Panc1 (cell line): ENCODE measurements at regions not wholly inside any gene's neighbourhood (a gene's known extent, or its start where the extent isn't known, plus 50 kb on each side); places are given as distances from the start of the nearest gene placed in this dataset.

Experiments
- ATAC-seq: fragments of 200-7000 bp; cut with Tn5 transposase; 2 replicates; pipeline ENCODE4 v1.9.1; 2020; ENCODE audit warnings: mild to moderate bottlenecking, moderate library complexity
- BruUV-seq: library from RNA; stranded (reverse); fragments of 400-500 nt; replicated peaks from 2 replicates; lab custom pipeline; 2021; lab: Mats Ljungman, UMichigan
- CTCF ChIA-PET: fragments of 300-600 bp; sonication (Branson Sonifier 250); formaldehyde crosslinking; loops from one replicate; lab custom pipeline; 2022; ENCODE audit warnings: antibody characterized with exemption; lab: Charles Lee
- POLR2A ChIA-PET: fragments of 300-600 bp; sonication (Branson Sonifier 250); formaldehyde crosslinking; loops from one replicate; lab custom pipeline; 2022; ENCODE audit warnings: antibody characterized with exemption; lab: Charles Lee
- DNase-seq: peaks from one replicate; pipeline ENCODE4 v3.0.0-alpha.2; 2010; ENCODE audit warnings: low read depth, low spot score
- H3K27ac ChIP-seq: 2 replicates; pipeline ENCODE4 v1.5.1; 2011; ENCODE audit warnings: mild to moderate bottlenecking, low read length, inconsistent platforms
- H3K27me3 ChIP-seq: fragments of 200-500 bp; sonication (Bioruptor generic); 2 replicates; pipeline ENCODE4 v1.6.0; 2014; ENCODE audit warnings: low read length, inconsistent platforms; ENCODE audit not compliant: control insufficient read depth, insufficient read depth
- H3K36me3 ChIP-seq: fragments of 200-500 bp; sonication (Bioruptor generic); 2 replicates; pipeline ENCODE4 v1.5.1; 2014; ENCODE audit warnings: inconsistent platforms, mild to moderate bottlenecking, low read length, moderate library complexity; ENCODE audit not compliant: control insufficient read depth, insufficient read depth
- H3K4me1 ChIP-seq: 2 replicates; pipeline ENCODE4 v1.5.1; 2011; ENCODE audit warnings: inconsistent platforms, mild to moderate bottlenecking, low read length, moderate library complexity; ENCODE audit not compliant: control insufficient read depth, insufficient read depth
- H3K4me3 ChIP-seq, 2 experiments: 2 replicates each; pipeline ENCODE4 v1.5.1; 2011 to 2012; ENCODE audit warnings: low read depth in 2 of 2, low read length in 2 of 2, mild to moderate bottlenecking in 2 of 2, inconsistent platforms in 1 of 2, moderate library complexity in 1 of 2
- H3K9me3 ChIP-seq: fragments of 200-500 bp; sonication (Bioruptor generic); 2 replicates; pipeline ENCODE4 v1.5.1; 2014; ENCODE audit warnings: low read depth, mild to moderate bottlenecking, inconsistent platforms, low read length, moderate library complexity; ENCODE audit not compliant: control insufficient read depth, insufficient read depth
- POLR2AphosphoS5 ChIP-seq: IDR thresholded peaks from 2 replicates; pipeline ENCODE4 v1.6.1; 2012; ENCODE audit warnings: mild to moderate bottlenecking, low read depth, low read length, moderate library complexity
- SIN3A ChIP-seq: IDR thresholded peaks from 2 replicates; pipeline ENCODE4 v1.6.1; 2012; ENCODE audit warnings: low read depth, mild to moderate bottlenecking, low read length, moderate library complexity, borderline replicate concordance; ENCODE audit not compliant: insufficient read depth
- TCF7L2 ChIP-seq: IDR thresholded peaks from 2 replicates; pipeline ENCODE4 v1.6.1; 2011; ENCODE audit warnings: mild to moderate bottlenecking, low read depth, low read length, inconsistent platforms
- in situ Hi-C: cut with HindIII; loops from 2 replicates; pipeline ENCODE4 v1.10.0; 2016; ENCODE audit warnings: low sequenced_read_pairs, low pct_unique_long_range_greater_than_20kb
- intact Hi-C: fragments of 100-400 bp; cut with micrococcal nuclease; formaldehyde crosslinking; loops from one replicate; pipeline ENCODE4 v1.10.0; 2022; ENCODE audit not compliant: unreplicated experiment
- TF ChIP-seq, protein P1 (sequence below), 2 experiments: IDR thresholded peaks; 2 replicates each; pipeline ENCODE4 v1.6.1; 2011 to 2012; ENCODE audit warnings: low read depth in 2 of 2, control low read depth in 1 of 2, low read length in 1 of 2, mild to moderate bottlenecking in 1 of 2, moderate library complexity in 1 of 2; ENCODE audit not compliant: insufficient read depth in 1 of 2
- TF ChIP-seq, protein P2 (sequence below): fragments of 450-650 bp; IDR thresholded peaks from 2 replicates; pipeline ENCODE4 v1.5.1; 2017; ENCODE audit warnings: mild to moderate bottlenecking

DNA sequence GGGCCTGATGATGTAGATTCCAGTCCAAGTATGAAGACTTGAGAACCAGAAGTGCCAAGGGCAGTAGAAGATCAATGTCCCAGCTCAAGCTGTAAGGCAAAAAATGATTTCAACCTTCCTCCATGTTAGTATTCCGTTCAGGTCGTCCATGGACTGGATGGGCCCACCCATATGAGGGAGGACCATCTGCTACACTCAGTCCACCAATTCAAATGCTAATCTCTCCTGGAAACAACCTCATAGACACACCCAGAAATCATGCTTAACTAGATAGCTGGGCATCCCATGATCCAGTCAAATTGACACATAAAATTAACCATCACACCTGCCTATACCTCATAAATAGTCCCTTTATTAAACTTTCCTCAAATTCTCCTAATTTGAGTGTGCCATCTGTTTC lies 73.3 kb upstream of the NFASC start:
- CTCF ChIA-PET, result no interaction called here
- H3K4me3 ChIP-seq, result no peak overlapping the region

DNA sequence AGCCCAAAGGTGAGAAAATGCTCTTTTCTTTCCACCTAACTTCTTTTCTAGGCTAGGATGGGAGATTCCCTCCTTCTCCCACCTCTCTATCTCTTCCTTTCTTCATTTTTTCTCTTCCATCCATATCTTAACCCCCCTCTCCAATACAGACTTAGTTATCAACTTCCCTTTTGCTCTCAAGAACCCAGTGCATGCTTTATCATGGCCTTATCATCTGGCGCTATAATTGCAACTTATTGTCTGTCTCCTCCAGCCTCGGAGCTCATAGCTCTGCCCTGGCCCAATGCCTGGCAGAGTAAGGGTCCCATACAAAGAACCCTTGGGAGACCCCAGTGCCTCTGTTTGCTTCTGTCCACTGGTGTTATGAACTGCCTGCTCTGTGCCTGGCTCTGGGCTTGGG lies 71.0 kb upstream of the NFASC start:
- Histone ChIP-seq H3K27ac (no peak overlapping the region), H3K4me3 (no peak overlapping the region), H3K4me1 (no peaks in the 10 kb centered on the region), H3K9me3 (no peaks in the 10 kb centered on the region), H3K27me3 (peaks cover 10% of the 10 kb centered on the region), H3K36me3 (no peaks in the 10 kb centered on the region)
- CTCF ChIA-PET, result no interaction called here
- intact Hi-C loops, result loop anchor here (10.0 kb wide), 1 partner anchor 265 kb away; no protein-coding TSS in a partner anchor
- BruUV-seq, result no TSS peak
- POLR2A ChIA-PET, result no interaction called here
- in situ Hi-C loops, result no loop called here
- DNase-seq (no peak), ATAC-seq (no peak)
- TF ChIP-seq POLR2AphosphoS5, result no peak
- no peak for TF ChIP-seq SIN3A
- TF ChIP-seq TCF7L2, result no peak
- TF ChIP-seq, protein P1, sequence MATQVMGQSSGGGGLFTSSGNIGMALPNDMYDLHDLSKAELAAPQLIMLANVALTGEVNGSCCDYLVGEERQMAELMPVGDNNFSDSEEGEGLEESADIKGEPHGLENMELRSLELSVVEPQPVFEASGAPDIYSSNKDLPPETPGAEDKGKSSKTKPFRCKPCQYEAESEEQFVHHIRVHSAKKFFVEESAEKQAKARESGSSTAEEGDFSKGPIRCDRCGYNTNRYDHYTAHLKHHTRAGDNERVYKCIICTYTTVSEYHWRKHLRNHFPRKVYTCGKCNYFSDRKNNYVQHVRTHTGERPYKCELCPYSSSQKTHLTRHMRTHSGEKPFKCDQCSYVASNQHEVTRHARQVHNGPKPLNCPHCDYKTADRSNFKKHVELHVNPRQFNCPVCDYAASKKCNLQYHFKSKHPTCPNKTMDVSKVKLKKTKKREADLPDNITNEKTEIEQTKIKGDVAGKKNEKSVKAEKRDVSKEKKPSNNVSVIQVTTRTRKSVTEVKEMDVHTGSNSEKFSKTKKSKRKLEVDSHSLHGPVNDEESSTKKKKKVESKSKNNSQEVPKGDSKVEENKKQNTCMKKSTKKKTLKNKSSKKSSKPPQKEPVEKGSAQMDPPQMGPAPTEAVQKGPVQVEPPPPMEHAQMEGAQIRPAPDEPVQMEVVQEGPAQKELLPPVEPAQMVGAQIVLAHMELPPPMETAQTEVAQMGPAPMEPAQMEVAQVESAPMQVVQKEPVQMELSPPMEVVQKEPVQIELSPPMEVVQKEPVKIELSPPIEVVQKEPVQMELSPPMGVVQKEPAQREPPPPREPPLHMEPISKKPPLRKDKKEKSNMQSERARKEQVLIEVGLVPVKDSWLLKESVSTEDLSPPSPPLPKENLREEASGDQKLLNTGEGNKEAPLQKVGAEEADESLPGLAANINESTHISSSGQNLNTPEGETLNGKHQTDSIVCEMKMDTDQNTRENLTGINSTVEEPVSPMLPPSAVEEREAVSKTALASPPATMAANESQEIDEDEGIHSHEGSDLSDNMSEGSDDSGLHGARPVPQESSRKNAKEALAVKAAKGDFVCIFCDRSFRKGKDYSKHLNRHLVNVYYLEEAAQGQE (IDR thresholded peaks at IDR 0.05; ENCODE audit: insufficient read depth in 1 of 2, low read depth in 2 of 2, low read length in 1 of 2), result no peak
- TF ChIP-seq, protein P2, sequence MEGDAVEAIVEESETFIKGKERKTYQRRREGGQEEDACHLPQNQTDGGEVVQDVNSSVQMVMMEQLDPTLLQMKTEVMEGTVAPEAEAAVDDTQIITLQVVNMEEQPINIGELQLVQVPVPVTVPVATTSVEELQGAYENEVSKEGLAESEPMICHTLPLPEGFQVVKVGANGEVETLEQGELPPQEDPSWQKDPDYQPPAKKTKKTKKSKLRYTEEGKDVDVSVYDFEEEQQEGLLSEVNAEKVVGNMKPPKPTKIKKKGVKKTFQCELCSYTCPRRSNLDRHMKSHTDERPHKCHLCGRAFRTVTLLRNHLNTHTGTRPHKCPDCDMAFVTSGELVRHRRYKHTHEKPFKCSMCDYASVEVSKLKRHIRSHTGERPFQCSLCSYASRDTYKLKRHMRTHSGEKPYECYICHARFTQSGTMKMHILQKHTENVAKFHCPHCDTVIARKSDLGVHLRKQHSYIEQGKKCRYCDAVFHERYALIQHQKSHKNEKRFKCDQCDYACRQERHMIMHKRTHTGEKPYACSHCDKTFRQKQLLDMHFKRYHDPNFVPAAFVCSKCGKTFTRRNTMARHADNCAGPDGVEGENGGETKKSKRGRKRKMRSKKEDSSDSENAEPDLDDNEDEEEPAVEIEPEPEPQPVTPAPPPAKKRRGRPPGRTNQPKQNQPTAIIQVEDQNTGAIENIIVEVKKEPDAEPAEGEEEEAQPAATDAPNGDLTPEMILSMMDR, result no peak

More for the DNA sequence above, 73.3 kb upstream of the NFASC start:
- BruUV-seq, result no TSS peak
- no peak for TF ChIP-seq SIN3A
- no peaks in the 10 kb centered on the region for H3K36me3 ChIP-seq
- H3K4me1 ChIP-seq, result no peaks in the 10 kb centered on the region
- intact Hi-C loops, result no loop called here
- in situ Hi-C loops, result no loop called here
- POLR2A ChIA-PET, result no interaction called here
- ATAC-seq (no peak), DNase-seq (no peak)
- peaks cover 6% of the 10 kb centered on the region for H3K27me3 ChIP-seq
- no peak overlapping the region for H3K27ac ChIP-seq
- no peaks in the 10 kb centered on the region for H3K9me3 ChIP-seq

DNA sequence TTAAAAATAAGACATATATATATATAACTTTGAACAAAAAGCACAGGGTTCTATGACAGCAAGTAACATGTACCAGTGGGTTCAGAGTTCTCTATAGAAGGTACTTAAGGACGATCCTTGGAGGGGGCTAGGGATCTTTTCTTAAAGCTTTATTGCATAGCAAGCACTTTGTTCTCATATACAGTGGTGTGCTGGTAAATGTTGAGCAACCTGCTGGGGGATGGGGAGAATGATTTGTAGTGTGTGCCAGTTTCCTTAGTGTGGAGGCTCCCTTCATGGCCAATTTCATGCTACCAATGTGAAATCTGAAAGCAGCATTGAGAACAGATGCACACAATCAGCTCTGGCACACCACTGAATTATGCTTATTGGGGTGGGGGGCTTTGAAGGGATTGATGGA lies 69.5 kb upstream of the NFASC start:
- Histone ChIP-seq H3K36me3 (no peaks in the 10 kb centered on the region), H3K9me3 (no peaks in the 10 kb centered on the region), H3K4me1 (no peaks in the 10 kb centered on the region), H3K4me3 (no peak overlapping the region), H3K27ac (no peak overlapping the region), H3K27me3 (peaks cover 10% of the 10 kb centered on the region)
- no TSS peak for BruUV-seq
- TF ChIP-seq SIN3A, result no peak
- TF ChIP-seq, protein P1 (IDR thresholded peaks at IDR 0.05; ENCODE audit: insufficient read depth in 1 of 2, low read depth in 2 of 2, low read length in 1 of 2), result no peak
- TF ChIP-seq, protein P2, result no peak
- no peak for TF ChIP-seq POLR2AphosphoS5
- no peak for TF ChIP-seq TCF7L2
- CTCF ChIA-PET, result interaction anchor here (1.4 kb wide), 1 partner anchor 9 kb away, joined by 4 read pairs; no protein-coding TSS in a partner anchor
- ATAC-seq (no peak), DNase-seq (no peak)
- in situ Hi-C loops, result no loop called here
- POLR2A ChIA-PET, result no interaction called here
- intact Hi-C loops, result loop anchor here (10.0 kb wide), 1 partner anchor 264 kb away; no protein-coding TSS in a partner anchor
